HepG2 (cell line): ENCODE measurements at regions not wholly inside any gene's neighbourhood (a gene's known extent, or its start where the extent isn't known, plus 50 kb on each side); places are given as distances from the start of the nearest gene placed in this dataset.

Experiments
- ATF1 ChIP-seq: IDR thresholded peaks from 2 replicates; pipeline ENCODE4 v1.6.1; 2016; ENCODE audit warnings: mild to moderate bottlenecking, control low read depth
- ATF4 ChIP-seq, 2 experiments: fragments of 450-650 bp in 1 of 2; sonication (generic) in 1 of 2; formaldehyde crosslinking; IDR thresholded peaks; 2 replicates each; pipeline versions ENCODE4 v1.5.0 to v1.8.0; 2020 to 2022; ENCODE audit warnings: mild to moderate bottlenecking in 1 of 2, missing genetic modification reagents in 1 of 2
- DPF2 ChIP-seq: sonication (generic); formaldehyde crosslinking; IDR thresholded peaks from 2 replicates; pipeline ENCODE4 v1.4.0; 2020; ENCODE audit warnings: mild to moderate bottlenecking, low read depth, missing genetic modification reagents, borderline replicate concordance
- FOXA1 ChIP-seq, 2 experiments: fragments of 450-650 bp in 1 of 2; sonication (generic) in 1 of 2; formaldehyde crosslinking in 1 of 2; IDR thresholded peaks; 2 replicates each; pipeline versions ENCODE4 v1.4.0 to v1.6.1; 2016 to 2020; ENCODE audit warnings: missing genetic modification reagents in 1 of 2
- FOXP1 ChIP-seq, 2 experiments: fragments of 450-650 bp in 1 of 2; IDR thresholded peaks; 2 replicates each; pipeline ENCODE4 v1.6.1; 2017 to 2018; ENCODE audit warnings: antibody characterized with exemption in 1 of 2
- GATAD2A ChIP-seq: IDR thresholded peaks from 2 replicates; pipeline ENCODE4 v1.6.1; 2016
- HIVEP1 ChIP-seq: sonication (generic); formaldehyde crosslinking; IDR thresholded peaks from 2 replicates; pipeline ENCODE4 v1.4.0; 2020; ENCODE audit warnings: mild to moderate bottlenecking, missing genetic modification reagents
- MIER3 ChIP-seq: IDR thresholded peaks from 2 replicates; pipeline ENCODE4 v1.6.1; 2016; ENCODE audit warnings: missing compliant biosample characterization, borderline replicate concordance
- NCOA5 ChIP-seq: sonication (generic); formaldehyde crosslinking; IDR thresholded peaks from 2 replicates; pipeline ENCODE4 v1.4.0; 2020; ENCODE audit warnings: missing genetic modification reagents
- NR2F1 ChIP-seq, 2 experiments: fragments of 450-650 bp in 1 of 2; formaldehyde crosslinking in 1 of 2; IDR thresholded peaks; 2 replicates each; pipeline versions ENCODE4 v1.5.0 to v1.6.1; 2016 to 2020; ENCODE audit warnings: mild to moderate bottlenecking in 1 of 2, missing compliant biosample characterization in 1 of 2, missing genetic modification reagents in 1 of 2, moderate library complexity in 1 of 2
- PCBP2 ChIP-seq: fragments of 200-400 bp; formaldehyde crosslinking; optimal IDR thresholded peaks from 2 replicates; pipeline ENCODE3; 2018; ENCODE audit warnings: low read length, low read depth; ENCODE audit not compliant: poor library complexity, severe bottlenecking
- RARA ChIP-seq: IDR thresholded peaks from 2 replicates; pipeline ENCODE4 v1.6.1; 2016; ENCODE audit warnings: missing genetic modification reagents, missing compliant biosample characterization
- RERE ChIP-seq: IDR thresholded peaks from 2 replicates; pipeline ENCODE4 v1.6.1; 2016; ENCODE audit warnings: low read depth, missing genetic modification reagents, missing compliant biosample characterization
- SATB2 ChIP-seq: sonication (generic); formaldehyde crosslinking; IDR thresholded peaks from 2 replicates; pipeline ENCODE4 v1.5.0; 2020; ENCODE audit warnings: missing genetic modification reagents
- SP1 ChIP-seq, 2 experiments: fragments of 450-650 bp in 1 of 2; sonication (generic) in 1 of 2; formaldehyde crosslinking in 1 of 2; IDR thresholded peaks; 2 replicates each; pipeline versions ENCODE4 v1.4.0 to v1.6.1; 2016 to 2020; ENCODE audit warnings: missing genetic modification reagents in 1 of 2
- ZBTB37 ChIP-seq: sonication (generic); formaldehyde crosslinking; IDR thresholded peaks from 2 replicates; pipeline ENCODE4 v1.4.0; 2020; ENCODE audit warnings: mild to moderate bottlenecking, missing genetic modification reagents
- ZFYVE20 ChIP-seq: sonication (generic); formaldehyde crosslinking; IDR thresholded peaks from 2 replicates; pipeline ENCODE4 v1.8.0; 2023; ENCODE audit warnings: low read depth, mild to moderate bottlenecking, moderate library complexity, missing genetic modification reagents, borderline replicate concordance
- ZNF143 ChIP-seq: sonication (generic); formaldehyde crosslinking; IDR thresholded peaks from 2 replicates; pipeline ENCODE4 v1.4.0; 2020; ENCODE audit warnings: missing genetic modification reagents
- ZNF263 ChIP-seq: sonication (generic); formaldehyde crosslinking; IDR thresholded peaks from 2 replicates; pipeline ENCODE4 v1.4.0; 2020; ENCODE audit warnings: missing genetic modification reagents
- ZNF350 ChIP-seq: sonication (generic); formaldehyde crosslinking; IDR thresholded peaks from 2 replicates; pipeline ENCODE4 v1.4.0; 2020; ENCODE audit warnings: mild to moderate bottlenecking, low read depth, missing genetic modification reagents, borderline replicate concordance
- ZNF615 ChIP-seq: sonication (generic); formaldehyde crosslinking; IDR thresholded peaks from 2 replicates; pipeline ENCODE4 v1.5.0; 2020; ENCODE audit warnings: mild to moderate bottlenecking, missing genetic modification reagents, borderline replicate concordance
- ZNF652 ChIP-seq: IDR thresholded peaks from 2 replicates; pipeline ENCODE4 v1.6.1; 2016; ENCODE audit warnings: low read depth, borderline replicate concordance
- ZNF749 ChIP-seq: sonication (generic); formaldehyde crosslinking; IDR thresholded peaks from 2 replicates; pipeline ENCODE4 v1.8.0; 2022; ENCODE audit warnings: mild to moderate bottlenecking, missing genetic modification reagents, moderate library complexity, borderline replicate concordance

- TF ChIP-seq ZBTB37 (no peak), NCOA5 (CRISPR knock-in tag) (no peak), DPF2 (CRISPR knock-in tag) (no peak), RARA (CRISPR knock-in tag) (peak; percentile 41), ZFYVE20 (no peak), HIVEP1 (CRISPR knock-in tag) (no peak), GATAD2A (peak; percentile 55), SP1 (IDR thresholded peaks at IDR 0.05) (no peak), SP1 (CRISPR knock-in tag; IDR thresholded peaks at IDR 0.05) (no peak), FOXA1 (IDR thresholded peaks at IDR 0.05) (no peak), FOXA1 (CRISPR knock-in tag; IDR thresholded peaks at IDR 0.05) (peak; percentile 74), SATB2 (CRISPR knock-in tag) (no peak), ZNF143 (CRISPR knock-in tag) (no peak), ZNF615 (no peak), ZNF350 (CRISPR knock-in tag) (no peak), ATF4 (CRISPR knock-in tag; IDR thresholded peaks at IDR 0.05) (no peak), NR2F1 (CRISPR knock-in tag; IDR thresholded peaks at IDR 0.05) (peak in 1 of 2 experiments; percentile 22; a peak in 1 of 4 replicates), FOXP1 (IDR thresholded peaks at IDR 0.05) (no peak), FOXP1 (CRISPR knock-in tag; IDR thresholded peaks at IDR 0.05) (0 out of 2 replicates have a peak, but pooled peaks have one; percentile 12), PCBP2 (no peak), ZNF652 (CRISPR knock-in tag) (no peak), ATF1 (CRISPR knock-in tag) (no peak), ZNF263 (CRISPR knock-in tag) (no peak), ZNF749 (CRISPR knock-in tag) (no peak), MIER3 (no peak), RERE (CRISPR knock-in tag) (peak; percentile 37; the same call in 1 of the 2 replicates)
Observed at GRCh38 chr22:27487600-27488452, 313.7 kb downstream of the MN1 start (continued).
